SK-N-SH treated with all-trans-retinoic acid at 6 μM for 48 hours (cell line): ENCODE measurements at regions not wholly inside any gene's neighbourhood (a gene's known extent, or its start where the extent isn't known, plus 50 kb on each side); places are given as distances from the start of the nearest gene placed in this dataset.

ENCODE experiments used
- ATAC-seq: fragments of 200-7000 bp; cut with Tn5 transposase; 3 replicates; pipeline ENCODE4 v1.9.1; 2020; ENCODE audit warnings: mild to moderate bottlenecking, moderate library complexity
- BACH2 ChIP-seq: fragments of 250-450 bp; sonication (Bioruptor Pico); IDR thresholded peaks from 2 replicates; pipeline ENCODE4 v1.9.0; 2021; ENCODE audit warnings: mild to moderate bottlenecking, borderline replicate concordance
- CSDC2 ChIP-seq: fragments of 250-450 bp; sonication (Bioruptor Pico); IDR thresholded peaks from 2 replicates; pipeline ENCODE4 v1.5.0; 2020; ENCODE audit warnings: mild to moderate bottlenecking, moderate library complexity
- CSRNP3 ChIP-seq: fragments of 250-450 bp; sonication (Bioruptor Pico); IDR thresholded peaks from 2 replicates; pipeline ENCODE4 v1.5.1; 2021; ENCODE audit warnings: mild to moderate bottlenecking, moderate library complexity
- ESRRG ChIP-seq: fragments of 250-450 bp; sonication (Bioruptor Pico); IDR thresholded peaks from 2 replicates; pipeline ENCODE4 v1.6.1; 2021; ENCODE audit warnings: mild to moderate bottlenecking
- GLIS3 ChIP-seq: fragments of 250-450 bp; sonication (Bioruptor Pico); IDR thresholded peaks from 2 replicates; pipeline ENCODE4 v1.5.0; 2020; ENCODE audit warnings: mild to moderate bottlenecking, moderate library complexity
- ISL1 ChIP-seq: fragments of 250-450 bp; sonication (Bioruptor Pico); IDR thresholded peaks from 2 replicates; pipeline ENCODE4 v2.1.2; 2022; ENCODE audit warnings: mild to moderate bottlenecking, moderate library complexity
- OSR1 ChIP-seq: fragments of 250-450 bp; sonication (Bioruptor Pico); IDR thresholded peaks from 2 replicates; pipeline ENCODE4 v1.8.0; 2022; ENCODE audit warnings: moderate library complexity, mild to moderate bottlenecking, inconsistent platforms
- PATZ1 ChIP-seq: fragments of 250-450 bp; sonication (Bioruptor Pico); IDR thresholded peaks from 2 replicates; pipeline ENCODE4 v1.8.0; 2020; ENCODE audit warnings: mild to moderate bottlenecking, moderate library complexity, borderline replicate concordance
- POU6F1 ChIP-seq: fragments of 250-450 bp; sonication (Bioruptor Pico); IDR thresholded peaks from 2 replicates; pipeline ENCODE4 v1.8.0; 2021; ENCODE audit warnings: low read depth, mild to moderate bottlenecking, moderate library complexity, borderline replicate concordance
- PPARA ChIP-seq: fragments of 250-450 bp; sonication (Bioruptor Pico); IDR thresholded peaks from 2 replicates; pipeline ENCODE4 v1.5.0; 2020; ENCODE audit warnings: mild to moderate bottlenecking, borderline replicate concordance
- RARB ChIP-seq: fragments of 250-450 bp; sonication (Bioruptor Pico); IDR thresholded peaks from 2 replicates; pipeline ENCODE4 v1.8.0; 2021; ENCODE audit warnings: mild to moderate bottlenecking, moderate library complexity
- SNAI2 ChIP-seq: fragments of 250-450 bp; sonication (Bioruptor Pico); IDR thresholded peaks from 2 replicates; pipeline ENCODE4 v1.5.0; 2020; ENCODE audit warnings: mild to moderate bottlenecking, moderate library complexity
- TCF4 ChIP-seq: fragments of 250-450 bp; sonication (Bioruptor Pico); IDR thresholded peaks from 2 replicates; pipeline ENCODE4 v1.8.0; 2021; ENCODE audit warnings: mild to moderate bottlenecking, moderate library complexity, borderline replicate concordance
- TOX ChIP-seq: fragments of 250-450 bp; sonication (Bioruptor Pico); IDR thresholded peaks from 2 replicates; pipeline ENCODE4 v1.8.0; 2021; ENCODE audit warnings: mild to moderate bottlenecking, moderate library complexity, borderline replicate concordance
- TSHZ2 ChIP-seq: fragments of 250-450 bp; sonication (Bioruptor Pico); IDR thresholded peaks from 2 replicates; pipeline ENCODE4 v1.5.0; 2020; ENCODE audit warnings: mild to moderate bottlenecking, moderate library complexity
- ZC3H10 ChIP-seq: fragments of 250-450 bp; sonication (Bioruptor Pico); IDR thresholded peaks from 2 replicates; pipeline ENCODE4 v1.5.1; 2021; ENCODE audit warnings: mild to moderate bottlenecking, moderate library complexity
- ZFP30 ChIP-seq: fragments of 450-650 bp; formaldehyde crosslinking; IDR thresholded peaks from 2 replicates; pipeline ENCODE4 v1.5.0; 2022; ENCODE audit warnings: mild to moderate bottlenecking, moderate library complexity
- ZNF565 ChIP-seq: fragments of 450-650 bp; formaldehyde crosslinking; conservative IDR thresholded peaks from 2 replicates; pipeline ENCODE4 v1.5.0; 2020; ENCODE audit warnings: low read depth, mild to moderate bottlenecking, moderate library complexity
- ZNF8 ChIP-seq: fragments of 450-650 bp; formaldehyde crosslinking; IDR thresholded peaks from 2 replicates; pipeline ENCODE4 v1.5.0; 2020; ENCODE audit warnings: mild to moderate bottlenecking, moderate library complexity

GRCh38 chr4:189506080-189506479 is 434.6 kb upstream of the FRG1 start:
- TF ChIP-seq RARB (CRISPR knock-in tag): no peak
- no peak for ATAC-seq

- no peak for ATAC-seq
These were observed 433.6 kb upstream of the FRG1 start for GRCh38 chr4:189507060-189507459.

GRCh38 chr4:189510601-189511000 is 430.1 kb upstream of the FRG1 start:
- ATAC-seq: no peak
- TF ChIP-seq ISL1 (CRISPR knock-in tag) (no peak), RARB (CRISPR knock-in tag) (no peak), TOX (CRISPR knock-in tag) (no peak), PATZ1 (no peak), ZNF565 (CRISPR knock-in tag) (no peak), ZNF8 (CRISPR knock-in tag) (no peak), TSHZ2 (CRISPR knock-in tag) (no peak)

More at GRCh38 chr4:189507060-189507459, 433.6 kb upstream of the FRG1 start:
- TF ChIP-seq RARB (CRISPR knock-in tag) (no peak), ZFP30 (no peak), GLIS3 (CRISPR knock-in tag) (no peak), OSR1 (CRISPR knock-in tag) (no peak), ISL1 (CRISPR knock-in tag) (no peak), POU6F1 (CRISPR knock-in tag) (no peak), SNAI2 (CRISPR knock-in tag) (no peak), CSDC2 (CRISPR knock-in tag) (no peak), PATZ1 (no peak), TSHZ2 (CRISPR knock-in tag) (no peak), ESRRG (no peak), TOX (CRISPR knock-in tag) (no peak), ZC3H10 (CRISPR knock-in tag) (no peak), PPARA (CRISPR knock-in tag) (no peak), TCF4 (CRISPR knock-in tag) (no peak), CSRNP3 (no peak), BACH2 (CRISPR knock-in tag) (no peak)
